Tibial nerve (tissue), 4 donors: ENCODE measurements at regions not wholly inside any gene's neighbourhood (a gene's known extent, or its start where the extent isn't known, plus 50 kb on each side); places are given as distances from the start of the nearest gene placed in this dataset.

Source experiments
- DNase-seq, 2 donors: peaks; one replicate each; pipeline ENCODE4 v3.0.0-alpha.2; 2019; ENCODE audit warnings: low spot score in 2 of 2
- H3K27ac ChIP-seq, 4 donors: fragments of 200-600 bp; sonication (generic) in 3 of 4; one replicate each; pipeline ENCODE4 v1.5.1; 2017 to 2019; ENCODE audit warnings: mild to moderate bottlenecking in 1 of 4
- H3K27me3 ChIP-seq, 2 donors: fragments of 200-600 bp; sonication (generic) in 1 of 2; one replicate each; pipeline versions ENCODE4 v1.5.1 to v1.6.0; 2017 to 2019
- H3K36me3 ChIP-seq, 3 donors: fragments of 200-600 bp; sonication (generic); one replicate each; pipeline ENCODE4 v1.5.1; 2018 to 2019
- H3K4me1 ChIP-seq, 4 donors: fragments of 200-600 bp; sonication (generic) in 3 of 4; one replicate each; pipeline ENCODE4 v1.5.1; 2017 to 2019
- H3K4me3 ChIP-seq, 4 donors: fragments of 200-600 bp; sonication (generic) in 3 of 4; one replicate each; pipeline ENCODE4 v1.5.1; 2017 to 2019; ENCODE audit warnings: mild to moderate bottlenecking in 1 of 4, moderate library complexity in 1 of 4
- H3K9me3 ChIP-seq, 4 donors: fragments of 200-600 bp; sonication (generic) in 3 of 4; one replicate each; pipeline ENCODE4 v1.5.1; 2017 to 2019
- CTCF ChIP-seq, 5 experiments: fragments of 200-600 bp in 3 of 5; fragments of 450-650 bp in 2 of 5; sonication (generic) in 3 of 5; IDR thresholded peaks; one replicate each; pipeline ENCODE4 v1.5.1; 2016 to 2019; ENCODE audit warnings: antibody characterized with exemption in 5 of 5, mild to moderate bottlenecking in 3 of 5, moderate library complexity in 2 of 5
- EP300 ChIP-seq, 2 donors: sonication (generic); formaldehyde crosslinking; IDR thresholded peaks; one replicate each; pipeline ENCODE4 v1.6.1; 2017; ENCODE audit warnings: antibody characterized with exemption in 2 of 2, mild to moderate bottlenecking in 1 of 2
- POLR2A ChIP-seq, 2 donors: fragments of 450-650 bp; IDR thresholded peaks; one replicate each; pipeline ENCODE4 v1.6.1; 2017; ENCODE audit warnings: antibody characterized with exemption in 2 of 2, mild to moderate bottlenecking in 2 of 2, moderate library complexity in 2 of 2
- WGBS, 2 donors: methylation state at CpG; one replicate each; pipeline ENCODE4 v1.1.5; 2018; 5-methylcytosine and 5-hydroxymethylcytosine counted together

DNA sequence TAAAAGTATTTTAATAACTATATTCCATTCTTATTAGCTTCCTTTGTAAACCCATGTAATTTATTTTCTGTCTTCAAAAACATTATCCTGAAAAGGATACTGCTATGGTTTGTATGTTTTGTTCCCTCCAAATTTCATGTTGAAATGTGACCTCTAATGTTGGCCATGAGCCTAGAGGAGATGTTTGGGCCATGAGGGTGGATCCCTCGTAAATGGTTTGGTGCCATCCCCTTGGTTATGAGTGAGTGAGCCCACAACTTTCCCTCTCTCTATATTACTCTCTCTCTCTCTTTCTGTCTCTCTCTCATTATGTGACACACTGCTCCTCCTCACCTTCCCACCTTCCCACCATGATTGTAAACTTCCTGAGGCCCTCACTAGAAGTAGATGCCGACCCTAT, 357.7 kb downstream of the MFSD1 start:
- Histone ChIP-seq H3K9me3 (no peaks in the 10 kb centered on the region), H3K4me3 (no peak overlapping the region), H3K4me1 (no peaks in the 10 kb centered on the region), H3K27me3 (no peaks in the 10 kb centered on the region), H3K27ac (no peak overlapping the region), H3K36me3 (no peaks in the 10 kb centered on the region)
- TF ChIP-seq POLR2A (IDR thresholded peaks at IDR 0.05) = no peak
- TF ChIP-seq EP300 (IDR thresholded peaks at IDR 0.05) = no peak
- TF ChIP-seq CTCF (IDR thresholded peaks at IDR 0.05) = no peak
- 84% methylated on average over 2 of the region's 2 CpGs for WGBS, 2 donors
- no peak for DNase-seq

- Histone ChIP-seq H3K4me3 (no peak overlapping the region), H3K27ac (no peak overlapping the region), H3K27me3 (no peaks in the 10 kb centered on the region), H3K36me3 (no peaks in the 10 kb centered on the region), H3K4me1 (no peaks in the 10 kb centered on the region), H3K9me3 (no peaks in the 10 kb centered on the region)
- TF ChIP-seq CTCF (IDR thresholded peaks at IDR 0.05) = no peak
- no peak for TF ChIP-seq EP300 (IDR thresholded peaks at IDR 0.05)
- TF ChIP-seq POLR2A (IDR thresholded peaks at IDR 0.05) = no peak
- DNase-seq = no peak
- WGBS, 2 donors = 83 to 95% methylated on average over 1 of the region's 1 CpG
Measured at GRCh38 chr3:159163656-159164055, 361.8 kb downstream of the MFSD1 start.

- Histone ChIP-seq H3K27ac (no peak overlapping the region), H3K9me3 (no peaks in the 10 kb centered on the region), H3K4me3 (no peak overlapping the region), H3K27me3 (no peaks in the 10 kb centered on the region), H3K4me1 (no peaks in the 10 kb centered on the region), H3K36me3 (no peaks in the 10 kb centered on the region)
- 70 to 72% methylated on average over 3 of the region's 3 CpGs for WGBS, 2 donors
- no peak for DNase-seq
- TF ChIP-seq EP300 (IDR thresholded peaks at IDR 0.05) (no peak), POLR2A (IDR thresholded peaks at IDR 0.05) (no peak), CTCF (IDR thresholded peaks at IDR 0.05) (no peak)
Measured at GRCh38 chr3:159165961-159166360, 364.1 kb downstream of the MFSD1 start.

- WGBS, 2 donors = 92 to 93% methylated on average over 2 of the region's 2 CpGs
- H3K4me1 ChIP-seq = no peaks in the 10 kb centered on the region
- TF ChIP-seq EP300 (IDR thresholded peaks at IDR 0.05) (no peak), CTCF (IDR thresholded peaks at IDR 0.05) (no peak), POLR2A (IDR thresholded peaks at IDR 0.05) (no peak)
- H3K27ac ChIP-seq = no peak overlapping the region
- no peaks in the 10 kb centered on the region for H3K36me3 ChIP-seq
- H3K9me3 ChIP-seq = no peaks in the 10 kb centered on the region
- no peak overlapping the region for H3K4me3 ChIP-seq
- H3K27me3 ChIP-seq = no peaks in the 10 kb centered on the region
- DNase-seq = no peak
Measured at GRCh38 chr3:159166899-159167586, 365.2 kb downstream of the MFSD1 start.

DNA sequence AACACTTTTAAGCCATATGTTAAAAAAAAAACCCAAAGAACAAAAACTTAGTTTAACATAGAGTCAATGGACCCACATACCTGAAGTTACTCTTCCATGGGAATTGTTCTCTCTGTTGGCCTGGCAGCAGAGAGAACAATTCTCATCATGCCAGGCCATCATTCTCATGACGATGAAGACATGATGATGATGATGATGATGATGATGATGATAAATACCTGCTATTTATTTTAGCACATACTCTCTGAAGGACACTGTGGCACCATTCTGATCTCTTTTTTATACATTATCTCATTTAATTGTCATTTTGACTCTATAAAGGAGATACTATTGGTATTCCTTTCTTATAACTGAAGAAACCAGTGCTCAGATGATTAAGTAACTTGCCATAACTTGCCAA, 366.9 kb downstream of the MFSD1 start:
- WGBS, 2 donors = 93 to 94% methylated on average over 1 of the region's 1 CpG
- H3K27ac ChIP-seq = no peak overlapping the region
- H3K36me3 ChIP-seq = no peaks in the 10 kb centered on the region
- DNase-seq = no peak
- no peaks in the 10 kb centered on the region for H3K4me1 ChIP-seq
- no peak overlapping the region for H3K4me3 ChIP-seq
- no peaks in the 10 kb centered on the region for H3K9me3 ChIP-seq
- H3K27me3 ChIP-seq = no peaks in the 10 kb centered on the region
- TF ChIP-seq CTCF (IDR thresholded peaks at IDR 0.05) = no peak
- no peak for TF ChIP-seq POLR2A (IDR thresholded peaks at IDR 0.05)
- TF ChIP-seq EP300 (IDR thresholded peaks at IDR 0.05) = no peak
